Limb (tissue), 2 donors: ENCODE measurements at regions not wholly inside any gene's neighbourhood (a gene's known extent, or its start where the extent isn't known, plus 50 kb on each side); places are given as distances from the start of the nearest gene placed in this dataset.
A peak's percentile ranks its signal among the peaks of the same experiment; 100 is the strongest.

Experiments
- DNase-seq, 2 donors: peaks; one replicate each; pipeline ENCODE4 v3.0.0-alpha.2; 2016; ENCODE audit errors: extremely low spot score in 2 of 2

DNA sequence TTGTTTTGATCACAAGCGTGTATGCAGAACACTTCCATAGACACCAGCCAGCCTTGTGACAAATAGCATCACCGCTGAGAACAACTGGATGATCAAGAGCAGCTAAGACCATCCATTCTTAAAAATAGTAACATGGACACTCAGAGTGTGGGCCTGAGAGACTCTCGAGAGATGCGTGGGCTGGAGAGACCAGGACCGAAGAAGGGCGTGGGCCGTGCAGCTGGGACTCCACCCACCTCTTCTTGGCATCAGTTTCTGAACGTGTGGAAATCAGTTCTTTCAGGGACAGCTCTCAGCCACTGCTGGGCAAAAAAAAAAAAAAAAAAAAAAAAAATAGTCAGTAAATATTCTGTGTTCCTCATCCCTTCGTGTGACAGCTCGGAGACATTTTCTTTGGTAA lies 314.5 kb upstream of the CDH4 start:
- DNase-seq, result no peak

DNA sequence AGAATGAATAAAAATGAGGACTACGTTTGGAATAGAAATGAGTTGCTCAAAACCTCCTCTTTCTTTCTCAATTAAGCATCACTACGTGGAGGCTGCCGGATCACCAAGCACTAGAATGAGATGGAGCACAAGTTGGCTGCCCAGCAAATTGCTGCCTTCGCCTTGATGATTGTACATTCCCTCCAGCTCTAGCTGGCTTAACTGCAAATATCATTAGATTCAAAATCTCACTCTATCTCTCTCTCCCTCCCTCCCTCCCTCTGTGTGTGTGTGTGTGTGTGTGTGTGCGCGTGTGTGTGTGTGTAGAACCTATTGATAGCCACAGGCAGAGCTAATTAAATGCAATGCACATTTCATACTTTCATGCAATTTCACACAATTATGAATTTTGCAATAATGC lies 310.7 kb upstream of the CDH4 start:
- no peak for DNase-seq

- DNase-seq, result no peak
Measured at GRCh38 chr20:60947819-60948218, 304.2 kb upstream of the CDH4 start.

DNA sequence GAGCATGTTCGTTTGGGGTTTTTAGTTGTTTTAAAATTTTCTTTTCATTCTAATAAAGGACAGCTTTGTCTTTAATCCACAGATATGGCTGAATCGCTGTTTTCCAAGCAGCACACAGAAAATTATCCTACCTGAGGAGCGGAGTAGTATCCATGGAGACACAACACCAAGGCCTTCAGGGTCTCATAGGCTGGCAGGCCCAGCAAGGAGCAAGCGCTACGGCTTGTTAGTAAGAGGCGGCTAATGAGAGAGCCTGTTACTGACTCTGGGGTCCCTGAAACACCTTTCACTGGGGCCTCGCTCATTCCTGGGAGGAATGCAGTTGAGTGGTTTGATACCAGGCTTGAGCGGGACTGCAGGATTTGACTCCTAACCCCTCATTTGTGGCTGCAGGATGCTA lies 303.8 kb upstream of the CDH4 start:
- DNase-seq, result no peak

- no peak for DNase-seq
Measured at GRCh38 chr20:60950561-60950960, 301.5 kb upstream of the CDH4 start.

DNA sequence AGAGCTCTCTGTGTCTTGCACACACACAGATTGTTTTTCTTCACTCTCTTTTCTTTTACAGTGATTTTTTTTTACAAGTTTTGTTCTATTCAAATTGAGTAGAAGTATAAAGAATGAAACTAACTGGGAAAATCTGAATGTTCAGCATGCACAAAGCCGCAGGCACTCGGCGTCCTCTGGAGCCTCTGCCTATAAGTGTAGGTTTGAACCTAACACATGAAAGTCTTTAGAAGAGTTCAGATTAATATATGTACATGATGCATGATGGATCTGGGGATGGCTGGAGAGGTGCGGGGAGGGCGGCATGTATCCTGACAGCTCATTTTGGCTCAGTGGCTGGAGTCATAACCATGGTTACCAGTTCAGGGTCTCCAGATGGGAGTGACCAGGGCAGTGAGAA lies 301.1 kb upstream of the CDH4 start:
- no peak for DNase-seq

DNA sequence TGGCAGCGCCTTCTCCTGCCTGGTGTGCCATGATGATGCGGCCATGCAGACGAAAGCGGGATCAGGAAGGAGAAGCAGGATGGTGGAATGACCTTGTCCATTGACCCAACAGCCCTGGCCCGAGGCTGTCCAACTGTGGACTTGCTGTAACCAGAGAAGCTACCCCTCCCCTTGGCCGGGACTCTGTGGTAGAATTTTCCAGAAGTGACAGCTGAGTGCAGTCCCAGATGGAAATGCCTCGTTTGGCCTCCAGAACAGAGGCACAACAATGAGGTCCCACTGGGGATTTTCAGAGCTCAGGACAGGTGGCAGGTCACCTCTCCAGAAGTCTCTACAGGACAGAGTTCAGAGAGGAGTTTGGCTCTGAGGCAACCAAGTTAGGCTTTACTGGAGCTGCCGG lies 299.2 kb upstream of the CDH4 start:
- DNase-seq, result no peak

DNA sequence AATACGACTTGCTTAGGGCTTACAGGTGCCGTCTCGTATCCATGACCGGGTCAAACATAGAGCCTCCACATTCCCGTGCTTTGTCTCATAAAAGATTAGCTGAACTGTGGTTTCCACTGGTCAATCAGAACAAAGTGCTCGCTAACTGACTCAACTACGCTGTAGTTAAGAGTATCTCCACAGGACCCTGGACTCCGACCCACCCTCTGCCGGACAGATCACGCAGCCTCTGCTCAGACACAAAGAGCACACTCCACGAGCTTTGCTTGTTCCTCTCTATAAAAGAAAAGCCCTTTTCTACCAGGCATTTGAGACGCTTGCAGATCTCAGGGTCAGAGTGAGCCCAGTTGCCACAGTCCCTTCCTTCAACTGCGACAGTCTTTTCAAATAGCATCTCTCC lies 298.7 kb upstream of the CDH4 start:
- DNase-seq, result no peak

- no peak for DNase-seq
Measured at GRCh38 chr20:60955706-60956105, 296.4 kb upstream of the CDH4 start.

DNA sequence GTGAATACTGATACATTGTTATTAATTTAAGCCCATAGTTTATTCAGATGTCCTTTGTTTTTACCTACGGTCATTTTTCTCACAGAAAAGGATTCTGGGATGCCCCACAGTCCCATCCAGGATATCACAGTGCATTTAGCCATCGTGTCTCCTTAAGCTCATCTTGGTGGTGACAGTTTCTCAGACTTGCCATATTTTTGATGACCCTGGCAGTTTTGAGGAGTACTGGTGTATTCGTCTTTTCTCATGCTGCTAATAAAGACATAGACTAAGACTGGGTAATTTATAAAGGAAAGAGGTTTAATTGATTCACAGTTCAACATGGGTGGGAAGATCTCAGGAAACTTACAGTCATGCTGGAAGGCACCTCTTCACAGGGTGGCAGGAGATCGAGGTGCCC lies 295.9 kb upstream of the CDH4 start:
- DNase-seq, result no peak

GRCh38 chr20:60957621-60958020 lies 294.4 kb upstream of the CDH4 start:
- DNase-seq, result no peak

- no peak for DNase-seq
Measured at GRCh38 chr20:60959971-60960370, 292.1 kb upstream of the CDH4 start.

- no peak for DNase-seq
Measured at GRCh38 chr20:60960500-60960899, 291.6 kb upstream of the CDH4 start.

DNA sequence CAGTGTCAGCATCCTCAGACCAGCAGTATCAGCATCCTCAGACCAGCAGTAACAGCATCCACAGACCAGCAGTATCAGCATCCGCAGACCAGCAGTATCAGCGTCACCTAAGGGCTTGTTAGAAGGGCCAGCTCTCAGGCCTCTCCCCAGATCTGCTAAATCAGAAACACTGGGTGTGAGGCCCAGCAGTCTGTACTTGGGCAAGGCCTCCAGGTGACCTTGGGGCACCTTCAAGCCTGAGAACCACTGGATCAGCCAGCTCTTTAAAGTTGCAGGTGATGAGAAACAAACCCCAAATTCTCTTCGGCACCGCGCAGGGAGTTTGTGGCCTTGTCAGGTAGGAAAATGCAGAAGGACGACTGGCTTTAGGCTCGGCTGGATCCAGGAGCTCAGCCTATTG lies 290.5 kb upstream of the CDH4 start:
- no peak for DNase-seq

- no peak for DNase-seq
Measured at GRCh38 chr20:60962367-60963045, 289.6 kb upstream of the CDH4 start.

- DNase-seq, result peak in 1 of 2 donors; percentile 32
Measured at GRCh38 chr20:60963146-60963545, 288.9 kb upstream of the CDH4 start.

- no peak for DNase-seq
Measured at GRCh38 chr20:60964911-60965310, 287.1 kb upstream of the CDH4 start.

DNA sequence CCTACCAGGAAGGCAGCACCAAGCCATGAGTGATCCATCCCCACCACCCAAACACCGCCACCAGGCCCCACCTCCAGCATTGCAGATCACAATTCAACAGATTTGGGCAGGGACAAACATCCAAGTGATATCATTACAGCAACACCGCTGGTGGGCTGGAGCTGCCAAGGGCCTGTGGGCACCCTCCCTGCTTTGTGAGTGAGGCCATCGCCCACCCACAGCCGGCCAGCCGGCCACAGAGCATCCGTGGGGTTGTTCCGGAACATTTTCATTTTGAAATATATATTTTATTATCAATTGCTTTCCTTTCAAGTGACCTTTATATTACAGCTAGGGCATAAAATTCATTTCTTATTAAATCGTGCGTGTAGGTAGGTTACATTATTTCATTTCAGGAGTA lies 286.0 kb upstream of the CDH4 start:
- no peak for DNase-seq

DNA sequence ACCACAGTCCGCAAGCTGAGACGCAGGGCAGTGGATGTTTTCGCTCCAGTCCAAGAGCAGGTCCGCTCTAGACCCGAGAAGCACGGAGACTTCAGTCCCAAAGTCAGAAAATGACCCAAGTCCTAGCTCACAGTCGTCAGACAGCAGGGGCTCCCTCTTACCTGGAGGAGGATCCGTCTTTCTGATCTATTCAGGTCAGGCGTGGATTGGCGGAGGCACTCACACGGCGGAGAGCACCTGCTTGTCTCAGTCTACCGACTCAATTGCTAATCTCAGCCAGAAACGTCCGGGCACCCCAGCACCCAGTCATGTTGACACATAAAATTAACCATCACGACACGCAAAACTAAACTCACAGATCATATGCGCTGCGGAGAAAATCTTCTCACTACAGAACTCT lies 285.3 kb upstream of the CDH4 start:
- DNase-seq, result no peak

- no peak for DNase-seq
Measured at GRCh38 chr20:60967431-60968316, 284.4 kb upstream of the CDH4 start.

DNA sequence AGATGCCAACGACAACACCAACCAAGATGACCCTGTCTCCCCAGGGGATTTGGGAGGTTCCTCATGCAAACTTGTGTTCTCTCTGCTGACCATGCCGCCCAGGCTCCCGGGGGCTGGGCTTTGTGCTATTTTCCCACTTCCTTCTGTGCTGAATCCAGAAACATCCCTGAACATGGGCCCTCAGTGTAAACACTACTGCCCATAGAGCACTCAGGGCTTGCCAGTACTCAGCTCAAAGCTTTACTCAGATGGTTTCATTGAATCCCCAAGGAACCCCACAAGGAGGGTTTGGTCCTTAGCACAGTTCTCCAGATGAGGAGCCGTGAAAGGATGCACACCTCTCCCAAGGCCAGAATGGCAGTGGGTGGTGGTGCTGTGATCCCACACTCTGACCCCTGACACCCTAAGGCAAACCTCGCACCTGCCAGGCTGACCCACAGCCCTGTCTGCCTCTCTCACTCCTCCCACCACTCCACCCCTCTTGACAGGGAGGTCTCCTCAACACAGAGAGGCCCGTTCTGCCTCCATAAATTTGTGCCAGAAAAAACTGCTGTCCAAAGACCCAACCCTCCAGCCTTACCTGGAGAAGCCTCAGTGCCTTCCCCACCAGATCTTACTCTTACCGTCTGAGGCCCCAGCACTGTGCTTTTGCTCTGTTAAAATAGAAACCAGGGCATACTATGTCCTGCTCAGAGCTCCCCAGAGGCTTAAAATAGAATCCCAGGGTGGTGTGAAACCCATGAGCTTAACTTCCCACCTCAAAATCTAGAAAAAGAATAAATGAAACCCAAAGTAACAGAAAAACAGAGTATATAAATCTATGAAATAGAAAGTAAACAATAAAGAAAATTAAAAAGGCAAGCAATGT lies 283.0 kb upstream of the CDH4 start:
- DNase-seq, result no peak

DNA sequence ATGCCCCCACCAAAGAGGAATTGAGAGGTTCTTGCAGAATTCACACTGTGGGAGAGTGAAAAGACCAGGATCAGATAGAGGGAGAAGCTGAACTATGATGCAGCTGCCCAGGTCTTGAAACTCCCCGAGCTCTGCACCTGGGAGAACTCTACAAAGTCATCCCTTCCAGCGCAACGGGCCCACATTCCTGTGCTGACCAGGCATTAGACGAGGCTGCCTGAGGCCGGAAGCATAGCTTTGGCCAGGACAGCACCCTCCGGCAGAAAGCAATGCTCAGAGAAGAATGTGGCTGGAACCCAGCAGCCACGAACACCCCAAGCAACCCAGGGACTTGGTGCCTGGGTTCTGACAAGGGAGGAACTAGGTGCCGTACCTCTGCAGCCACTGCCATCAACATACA lies 281.5 kb upstream of the CDH4 start:
- DNase-seq, result no peak
